Esophagus squamous epithelium (tissue), 4 donors: ENCODE measurements at regions not wholly inside any gene's neighbourhood (a gene's known extent, or its start where the extent isn't known, plus 50 kb on each side); places are given as distances from the start of the nearest gene placed in this dataset.

ENCODE experiments used
- POLR2A ChIP-seq, 4 donors: fragments of 450-650 bp; IDR thresholded peaks; one replicate each; pipeline ENCODE4 v1.6.1; 2017; ENCODE audit warnings: antibody characterized with exemption in 4 of 4, mild to moderate bottlenecking in 4 of 4, moderate library complexity in 3 of 4
- TF ChIP-seq, protein P1 (sequence below), 6 experiments: fragments of 450-650 bp in 4 of 6; fragments of 200-600 bp in 2 of 6; sonication (generic) in 2 of 6; IDR thresholded peaks; one replicate each; pipeline ENCODE4 v1.5.1; 2016 to 2019; ENCODE audit warnings: antibody characterized with exemption in 6 of 6, mild to moderate bottlenecking in 4 of 6, moderate library complexity in 4 of 6

DNA sequence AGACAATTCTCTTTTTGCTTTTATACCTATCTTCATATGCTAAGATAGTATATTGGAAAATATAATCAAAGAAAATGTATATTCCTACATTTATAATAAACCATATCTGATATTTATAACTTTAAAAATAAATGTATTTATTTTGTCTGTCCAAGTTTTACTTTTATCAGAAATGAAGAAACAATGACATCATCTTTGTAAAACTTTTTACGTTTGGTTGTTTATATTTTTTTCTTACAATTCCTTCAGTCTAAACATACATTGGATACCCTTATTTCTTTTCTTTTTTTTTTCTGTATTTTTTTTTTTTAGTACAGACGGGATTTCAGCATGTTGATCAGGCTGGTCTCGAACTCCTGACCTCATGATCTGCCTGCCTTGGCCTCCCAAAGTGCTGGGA is 1577.0 kb upstream of the SLC39A10 start:
- TF ChIP-seq, protein P1, sequence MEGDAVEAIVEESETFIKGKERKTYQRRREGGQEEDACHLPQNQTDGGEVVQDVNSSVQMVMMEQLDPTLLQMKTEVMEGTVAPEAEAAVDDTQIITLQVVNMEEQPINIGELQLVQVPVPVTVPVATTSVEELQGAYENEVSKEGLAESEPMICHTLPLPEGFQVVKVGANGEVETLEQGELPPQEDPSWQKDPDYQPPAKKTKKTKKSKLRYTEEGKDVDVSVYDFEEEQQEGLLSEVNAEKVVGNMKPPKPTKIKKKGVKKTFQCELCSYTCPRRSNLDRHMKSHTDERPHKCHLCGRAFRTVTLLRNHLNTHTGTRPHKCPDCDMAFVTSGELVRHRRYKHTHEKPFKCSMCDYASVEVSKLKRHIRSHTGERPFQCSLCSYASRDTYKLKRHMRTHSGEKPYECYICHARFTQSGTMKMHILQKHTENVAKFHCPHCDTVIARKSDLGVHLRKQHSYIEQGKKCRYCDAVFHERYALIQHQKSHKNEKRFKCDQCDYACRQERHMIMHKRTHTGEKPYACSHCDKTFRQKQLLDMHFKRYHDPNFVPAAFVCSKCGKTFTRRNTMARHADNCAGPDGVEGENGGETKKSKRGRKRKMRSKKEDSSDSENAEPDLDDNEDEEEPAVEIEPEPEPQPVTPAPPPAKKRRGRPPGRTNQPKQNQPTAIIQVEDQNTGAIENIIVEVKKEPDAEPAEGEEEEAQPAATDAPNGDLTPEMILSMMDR (IDR thresholded peaks at IDR 0.05): no peak
- no peak for TF ChIP-seq POLR2A (IDR thresholded peaks at IDR 0.05)
